Dendritic cell treated with granulocyte-macrophage colony-stimulating factor and Interleukin-4, amounts not matched to agents 40 ng/mL and 50 ng/mL, for 4 days (primary cell): ENCODE measurements at regions not wholly inside any gene's neighbourhood (a gene's known extent, or its start where the extent isn't known, plus 50 kb on each side); places are given as distances from the start of the nearest gene placed in this dataset.
"Not testable (repeated sequence)": the region's sequence is repeated elsewhere in the genome, so short reads cannot be mapped to it uniquely, and the experiment has no call there.

Source experiments
- H3K27ac Mint-ChIP-seq: one replicate; pipeline ENCODE4 v1.8.0; 2022; ENCODE audit warnings: mild to moderate bottlenecking, mixed read lengths
- H3K27me3 Mint-ChIP-seq: one replicate; pipeline ENCODE4 v1.8.0; 2022; ENCODE audit warnings: mild to moderate bottlenecking, mixed read lengths
- H3K36me3 Mint-ChIP-seq: one replicate; pipeline ENCODE4 v1.8.0; 2022; ENCODE audit warnings: low read depth, mixed read lengths
- H3K4me1 Mint-ChIP-seq: one replicate; pipeline ENCODE4 v1.8.0; 2022; ENCODE audit warnings: low read depth, mixed read lengths
- H3K4me3 Mint-ChIP-seq: one replicate; pipeline ENCODE4 v1.8.0; 2022; ENCODE audit warnings: mild to moderate bottlenecking, moderate library complexity, mixed read lengths
- H3K9me3 Mint-ChIP-seq: one replicate; pipeline ENCODE4 v1.8.0; 2022; ENCODE audit warnings: mixed read lengths
- intact Hi-C: fragments of 100-400 bp; cut with micrococcal nuclease; formaldehyde crosslinking; loops from one replicate; pipeline ENCODE4 v1.15.0; 2022

GRCh38 chr1:95297906-95298305, 63.9 kb downstream of the RWDD3 start:
- H3K4me3 Mint-ChIP-seq, H3K27ac Mint-ChIP-seq, H3K36me3 Mint-ChIP-seq, H3K27me3 Mint-ChIP-seq, intact Hi-C loops, H3K4me1 Mint-ChIP-seq: not testable (repeated sequence)
- peaks cover 12% of the 10 kb centered on the region for H3K9me3 Mint-ChIP-seq

- intact Hi-C loops = no loop called here
- Mint-ChIP-seq H3K4me1 (no peaks in the 10 kb centered on the region), H3K36me3 (no peaks in the 10 kb centered on the region), H3K27ac (no peak overlapping the region), H3K9me3 (peaks cover 12% of the 10 kb centered on the region), H3K4me3 (no peak overlapping the region), H3K27me3 (no peaks in the 10 kb centered on the region)
Observed at GRCh38 chr1:95301091-95301490, 67.1 kb downstream of the RWDD3 start.

- Mint-ChIP-seq H3K36me3 (no peaks in the 10 kb centered on the region), H3K4me1 (no peaks in the 10 kb centered on the region)
Observed at GRCh38 chr1:95301614-95302013, 67.6 kb downstream of the RWDD3 start.

GRCh38 chr1:95304803-95305202, 70.8 kb downstream of the RWDD3 start:
- no peak overlapping the region for H3K27ac Mint-ChIP-seq
- H3K36me3 Mint-ChIP-seq = no peaks in the 10 kb centered on the region
- H3K4me3 Mint-ChIP-seq = no peak overlapping the region
- H3K9me3 Mint-ChIP-seq = peaks cover 4% of the 10 kb centered on the region
- intact Hi-C loops = no loop called here
- no peaks in the 10 kb centered on the region for H3K27me3 Mint-ChIP-seq
- H3K4me1 Mint-ChIP-seq = no peaks in the 10 kb centered on the region

More at GRCh38 chr1:95301614-95302013, 67.6 kb downstream of the RWDD3 start:
- intact Hi-C loops = no loop called here
- Mint-ChIP-seq H3K27ac (no peak overlapping the region), H3K27me3 (no peaks in the 10 kb centered on the region), H3K9me3 (peaks cover 12% of the 10 kb centered on the region), H3K4me3 (no peak overlapping the region)

- Mint-ChIP-seq H3K9me3 (no peaks in the 10 kb centered on the region), H3K36me3 (no peaks in the 10 kb centered on the region), H3K27ac (no peak overlapping the region), H3K4me1 (no peaks in the 10 kb centered on the region), H3K27me3 (no peaks in the 10 kb centered on the region), H3K4me3 (no peak overlapping the region)
- intact Hi-C loops = no loop called here
Observed at GRCh38 chr1:95308276-95309030, 74.4 kb downstream of the RWDD3 start.

- Mint-ChIP-seq H3K9me3 (no peaks in the 10 kb centered on the region), H3K27me3 (no peaks in the 10 kb centered on the region), H3K36me3 (no peaks in the 10 kb centered on the region), H3K27ac (no peak overlapping the region), H3K4me1 (no peaks in the 10 kb centered on the region), H3K4me3 (no peak overlapping the region)
- intact Hi-C loops = no loop called here
Observed at GRCh38 chr1:95309031-95309471, 75.0 kb downstream of the RWDD3 start.

GRCh38 chr1:95311014-95311413, 77.0 kb downstream of the RWDD3 start:
- no peaks in the 10 kb centered on the region for H3K27me3 Mint-ChIP-seq
- no peaks in the 10 kb centered on the region for H3K4me1 Mint-ChIP-seq
- H3K36me3 Mint-ChIP-seq = no peaks in the 10 kb centered on the region
- no peak overlapping the region for H3K4me3 Mint-ChIP-seq
- H3K9me3 Mint-ChIP-seq = no peaks in the 10 kb centered on the region
- intact Hi-C loops = no loop called here
- H3K27ac Mint-ChIP-seq = no peak overlapping the region

GRCh38 chr1:95311762-95312161, 77.8 kb downstream of the RWDD3 start:
- no peak overlapping the region for H3K27ac Mint-ChIP-seq
- intact Hi-C loops = no loop called here
- H3K9me3 Mint-ChIP-seq = no peaks in the 10 kb centered on the region
- H3K27me3 Mint-ChIP-seq = no peaks in the 10 kb centered on the region
- no peaks in the 10 kb centered on the region for H3K36me3 Mint-ChIP-seq
- H3K4me3 Mint-ChIP-seq = no peak overlapping the region
- H3K4me1 Mint-ChIP-seq = no peaks in the 10 kb centered on the region

GRCh38 chr1:95312181-95312580, 78.2 kb downstream of the RWDD3 start:
- no peaks in the 10 kb centered on the region for H3K4me1 Mint-ChIP-seq
- H3K9me3 Mint-ChIP-seq = no peaks in the 10 kb centered on the region
- H3K27ac Mint-ChIP-seq = no peak overlapping the region
- H3K4me3 Mint-ChIP-seq = no peak overlapping the region
- no peaks in the 10 kb centered on the region for H3K36me3 Mint-ChIP-seq
- intact Hi-C loops = no loop called here
- H3K27me3 Mint-ChIP-seq = no peaks in the 10 kb centered on the region

GRCh38 chr1:95313527-95313926, 79.5 kb downstream of the RWDD3 start:
- no peaks in the 10 kb centered on the region for H3K9me3 Mint-ChIP-seq
- H3K27me3 Mint-ChIP-seq = no peaks in the 10 kb centered on the region
- H3K4me1 Mint-ChIP-seq = no peaks in the 10 kb centered on the region
- no peak overlapping the region for H3K4me3 Mint-ChIP-seq
- H3K36me3 Mint-ChIP-seq = no peaks in the 10 kb centered on the region
- intact Hi-C loops = no loop called here
- no peak overlapping the region for H3K27ac Mint-ChIP-seq

- H3K36me3 Mint-ChIP-seq = no peaks in the 10 kb centered on the region
- no peaks in the 10 kb centered on the region for H3K4me1 Mint-ChIP-seq
- no peak overlapping the region for H3K4me3 Mint-ChIP-seq
- no peak overlapping the region for H3K27ac Mint-ChIP-seq
- intact Hi-C loops = no loop called here
- H3K27me3 Mint-ChIP-seq = no peaks in the 10 kb centered on the region
- no peaks in the 10 kb centered on the region for H3K9me3 Mint-ChIP-seq
Observed at GRCh38 chr1:95321531-95321930, 87.5 kb downstream of the RWDD3 start.

GRCh38 chr1:95323123-95323522, 89.1 kb downstream of the RWDD3 start:
- Mint-ChIP-seq H3K27me3 (no peaks in the 10 kb centered on the region), H3K36me3 (no peaks in the 10 kb centered on the region), H3K9me3 (no peaks in the 10 kb centered on the region), H3K27ac (no peak overlapping the region), H3K4me3 (no peak overlapping the region), H3K4me1 (no peaks in the 10 kb centered on the region)
- intact Hi-C loops = no loop called here

- Mint-ChIP-seq H3K9me3 (no peaks in the 10 kb centered on the region), H3K4me3 (no peak overlapping the region), H3K27me3 (no peaks in the 10 kb centered on the region), H3K36me3 (no peaks in the 10 kb centered on the region), H3K4me1 (no peaks in the 10 kb centered on the region), H3K27ac (no peak overlapping the region)
- intact Hi-C loops = no loop called here
Observed at GRCh38 chr1:95325349-95325748, 91.3 kb downstream of the RWDD3 start.

- no peak overlapping the region for H3K4me3 Mint-ChIP-seq
- no peaks in the 10 kb centered on the region for H3K9me3 Mint-ChIP-seq
- H3K36me3 Mint-ChIP-seq = no peaks in the 10 kb centered on the region
- no peak overlapping the region for H3K27ac Mint-ChIP-seq
- H3K4me1 Mint-ChIP-seq = no peaks in the 10 kb centered on the region
- intact Hi-C loops = no loop called here
- no peaks in the 10 kb centered on the region for H3K27me3 Mint-ChIP-seq
Observed at GRCh38 chr1:95326023-95326422, 92.0 kb downstream of the RWDD3 start.

- Mint-ChIP-seq H3K4me1 (no peaks in the 10 kb centered on the region), H3K27ac (no peak overlapping the region), H3K4me3 (no peak overlapping the region), H3K9me3 (peaks cover 12% of the 10 kb centered on the region), H3K36me3 (no peaks in the 10 kb centered on the region), H3K27me3 (no peaks in the 10 kb centered on the region)
- intact Hi-C loops = no loop called here
Observed at GRCh38 chr1:95332754-95333153, 98.7 kb downstream of the RWDD3 start.
